Activated CD8-positive, alpha-beta memory T cell treated with anti-CD3 and anti-CD28 coated beads for 1 hour (primary cell): ENCODE measurements at regions not wholly inside any gene's neighbourhood (a gene's known extent, or its start where the extent isn't known, plus 50 kb on each side); places are given as distances from the start of the nearest gene placed in this dataset.
"Not testable (repeated sequence)": the region's sequence is repeated elsewhere in the genome, so short reads cannot be mapped to it uniquely, and the experiment has no call there.

Experiments
- DNase-seq, 2 donors: peaks; one replicate each; pipeline ENCODE4 v3.0.0-alpha.2; 2020; ENCODE audit warnings: low read depth in 1 of 2; ENCODE audit errors: extremely low read depth in 1 of 2

- DNase-seq, result not testable (repeated sequence)
Observed at GRCh38 chr1:149354579-149354978, 120.3 kb upstream of the NBPF19 start.

- DNase-seq, result not testable (repeated sequence)
Observed at GRCh38 chr1:149355748-149356147, 119.1 kb upstream of the NBPF19 start.

- DNase-seq, result not testable (repeated sequence)
Observed at GRCh38 chr1:149356152-149356551, 118.7 kb upstream of the NBPF19 start.

- not testable (repeated sequence) for DNase-seq
Observed at GRCh38 chr1:149360351-149360750, 114.5 kb upstream of the NBPF19 start.

GRCh38 chr1:149361310-149361709 is 113.5 kb upstream of the NBPF19 start:
- not testable (repeated sequence) for DNase-seq

GRCh38 chr1:149364188-149364981 is 110.5 kb upstream of the NBPF19 start:
- not testable (repeated sequence) for DNase-seq

GRCh38 chr1:149366402-149366801 is 108.4 kb upstream of the NBPF19 start:
- not testable (repeated sequence) for DNase-seq

GRCh38 chr1:149367472-149368044 is 107.3 kb upstream of the NBPF19 start:
- DNase-seq, result not testable (repeated sequence)

- not testable (repeated sequence) for DNase-seq
Observed at GRCh38 chr1:149368337-149368736, 106.5 kb upstream of the NBPF19 start.

- not testable (repeated sequence) for DNase-seq
Observed at GRCh38 chr1:149369081-149369480, 105.8 kb upstream of the NBPF19 start.

GRCh38 chr1:149371955-149372354 is 102.9 kb upstream of the NBPF19 start:
- DNase-seq, result not testable (repeated sequence)

- not testable (repeated sequence) for DNase-seq
Observed at GRCh38 chr1:149378462-149378861, 96.4 kb upstream of the NBPF19 start.

- peak; percentile 6 to 35 for DNase-seq
Observed at GRCh38 chr1:149390173-149390926, 84.5 kb upstream of the NBPF19 start.

- DNase-seq, result not testable (repeated sequence)
Observed at GRCh38 chr1:149390931-149391330, 83.9 kb upstream of the NBPF19 start.

- DNase-seq, result peak; percentile 4 to 5
Observed at GRCh38 chr1:149395802-149396201, 79.0 kb upstream of the NBPF19 start.

- DNase-seq, result not testable (repeated sequence)
Observed at GRCh38 chr1:149398527-149398926, 76.3 kb upstream of the NBPF19 start.

GRCh38 chr1:149408404-149408803 is 66.4 kb upstream of the NBPF19 start:
- DNase-seq, result not testable (repeated sequence)

GRCh38 chr1:149415373-149415772 is 59.5 kb upstream of the NBPF19 start:
- DNase-seq, result not testable (repeated sequence)

GRCh38 chr1:149418782-149419181 is 56.1 kb upstream of the NBPF19 start:
- DNase-seq, result not testable (repeated sequence)

GRCh38 chr1:149423122-149423521 is 51.7 kb upstream of the NBPF19 start:
- not testable (repeated sequence) for DNase-seq
